Ectodermal cell (in vitro differentiated cells): ENCODE measurements at regions not wholly inside any gene's neighbourhood (a gene's known extent, or its start where the extent isn't known, plus 50 kb on each side); places are given as distances from the start of the nearest gene placed in this dataset.

Experiments used
- H3K27ac ChIP-seq: 2 replicates; pipeline ENCODE4 v1.7.0; 2013; ENCODE audit warnings: mild to moderate bottlenecking, low read depth, low read length; ENCODE audit not compliant: insufficient read depth, poor library complexity, severe bottlenecking
- H3K27me3 ChIP-seq: 2 replicates; pipeline ENCODE4 v1.7.0; 2013; ENCODE audit warnings: mild to moderate bottlenecking, low read length; ENCODE audit not compliant: insufficient read depth, control insufficient read depth, poor library complexity, severe bottlenecking
- H3K36me3 ChIP-seq: one replicate; pipeline ENCODE4 v1.7.0; 2013; ENCODE audit warnings: low read length; ENCODE audit not compliant: control insufficient read depth, insufficient read depth
- H3K4me1 ChIP-seq: one replicate; pipeline ENCODE4 v1.7.0; 2013; ENCODE audit warnings: low read length; ENCODE audit not compliant: control insufficient read depth, insufficient read depth
- H3K4me3 ChIP-seq: 2 replicates; pipeline ENCODE4 v1.7.0; 2013; ENCODE audit warnings: low read depth, low read length, control low read depth; ENCODE audit not compliant: insufficient read depth
- H3K9me3 ChIP-seq: 2 replicates; pipeline ENCODE4 v1.7.0; 2013; ENCODE audit warnings: mild to moderate bottlenecking, low read length, moderate library complexity; ENCODE audit not compliant: control insufficient read depth
- WGBS, 2 experiments: methylation state at CpG; one replicate each; pipeline ENCODE4 v1.1.7; 2013; ENCODE audit warnings: missing lambda C conversion rate in 2 of 2; 5-methylcytosine and 5-hydroxymethylcytosine counted together

DNA sequence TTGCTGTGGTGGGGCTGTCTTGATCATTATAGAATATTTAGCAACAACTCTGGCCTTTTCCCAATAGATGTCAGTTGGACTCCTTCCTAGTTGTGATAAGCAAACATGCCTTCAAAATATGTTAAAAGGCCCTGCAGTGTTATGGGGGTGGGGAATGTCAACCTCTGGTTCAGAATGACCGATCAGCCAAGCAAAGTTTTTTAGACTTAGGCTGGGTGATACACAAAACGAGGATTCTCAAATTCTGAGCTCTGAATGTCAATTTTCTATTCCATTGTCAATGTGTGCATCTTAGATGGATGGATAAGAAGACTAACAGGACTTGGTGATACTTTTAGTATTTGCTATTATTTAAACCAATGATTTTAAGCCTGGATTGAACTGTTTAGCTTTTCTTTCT is 940.0 kb upstream of the GRIA3 start:
- Histone ChIP-seq H3K27ac (no peak overlapping the region), H3K36me3 (no peaks in the 10 kb centered on the region)

DNA sequence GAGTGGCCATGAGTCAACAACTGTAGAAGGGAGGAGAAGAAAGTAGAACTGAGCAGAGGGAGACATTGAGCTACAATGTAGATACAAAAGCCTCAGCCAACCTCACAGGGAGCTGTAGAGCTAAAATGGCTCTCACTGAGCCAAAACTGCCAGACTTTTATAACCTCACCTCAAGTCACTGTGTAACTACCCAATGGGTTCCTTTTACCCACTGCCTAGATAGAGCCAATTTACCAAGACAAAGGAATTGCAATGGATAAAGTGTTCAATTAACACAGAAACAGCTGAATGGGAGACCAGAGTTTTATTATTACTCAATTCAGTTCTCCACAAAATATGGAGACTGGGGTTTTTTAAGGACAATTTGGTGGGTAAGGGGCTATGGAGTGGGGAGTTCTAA is 938.9 kb upstream of the GRIA3 start:
- no peaks in the 10 kb centered on the region for H3K36me3 ChIP-seq
- H3K27me3 ChIP-seq = no peaks in the 10 kb centered on the region
- no peaks in the 10 kb centered on the region for H3K4me1 ChIP-seq
- H3K27ac ChIP-seq = no peak overlapping the region
- no peaks in the 10 kb centered on the region for H3K9me3 ChIP-seq
- no peak overlapping the region for H3K4me3 ChIP-seq

More for the DNA sequence above, 940.0 kb upstream of the GRIA3 start:
- Histone ChIP-seq H3K4me3 (no peak overlapping the region), H3K4me1 (no peaks in the 10 kb centered on the region), H3K9me3 (no peaks in the 10 kb centered on the region), H3K27me3 (no peaks in the 10 kb centered on the region)
- 95 to 97% methylated on average over 2 of the region's 2 CpGs for WGBS, 2 experiments

DNA sequence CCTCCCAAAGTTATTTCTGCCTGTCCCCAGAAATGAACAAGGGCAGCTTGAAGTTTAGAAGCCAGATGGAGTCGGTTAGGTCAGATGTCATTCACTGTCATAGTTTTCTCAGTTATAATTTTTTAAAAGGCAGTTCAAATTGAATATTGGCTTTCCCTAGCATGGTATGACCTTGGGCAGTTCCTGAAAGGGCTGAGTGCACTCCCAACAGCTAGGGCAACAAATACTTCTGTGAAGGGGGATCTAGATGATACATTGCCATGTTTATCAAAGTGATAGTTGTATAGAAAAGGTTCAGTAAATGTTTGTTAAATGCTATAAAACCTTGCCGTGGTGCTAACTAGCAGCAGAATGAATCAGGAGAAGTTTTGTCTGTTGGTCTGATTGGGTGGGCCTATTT is 938.1 kb upstream of the GRIA3 start:
- Histone ChIP-seq H3K36me3 (no peaks in the 10 kb centered on the region), H3K27ac (no peak overlapping the region), H3K9me3 (no peaks in the 10 kb centered on the region), H3K27me3 (no peaks in the 10 kb centered on the region), H3K4me3 (no peak overlapping the region), H3K4me1 (no peaks in the 10 kb centered on the region)
- WGBS, 2 experiments = 90 to 100% methylated on average over 1 to 2 of the region's 2 CpGs

DNA sequence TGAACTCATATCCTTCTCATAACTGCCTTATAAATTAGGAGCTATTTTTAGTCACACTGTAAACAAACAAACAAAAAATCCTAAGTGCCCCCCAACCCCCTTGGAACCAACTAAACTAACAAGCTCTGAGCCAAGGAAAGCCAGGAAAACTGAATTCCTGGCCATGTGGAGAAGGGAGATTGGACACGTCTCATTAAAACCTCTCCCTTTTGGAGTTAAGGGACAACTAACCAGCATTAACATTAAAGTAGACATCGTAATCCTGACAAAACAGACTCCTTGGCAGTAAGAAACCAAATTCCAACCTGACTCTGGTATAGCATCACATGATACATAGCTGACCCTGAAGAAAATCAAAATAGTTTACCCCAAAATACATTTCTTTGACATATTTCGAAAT is 937.1 kb upstream of the GRIA3 start:
- H3K27me3 ChIP-seq = no peaks in the 10 kb centered on the region
- no peaks in the 10 kb centered on the region for H3K4me1 ChIP-seq
- H3K36me3 ChIP-seq = no peaks in the 10 kb centered on the region
- H3K9me3 ChIP-seq = no peaks in the 10 kb centered on the region
- no peak overlapping the region for H3K4me3 ChIP-seq
- WGBS, 2 experiments = 85 to 89% methylated on average over 2 to 3 of the region's 3 CpGs
- no peak overlapping the region for H3K27ac ChIP-seq

DNA sequence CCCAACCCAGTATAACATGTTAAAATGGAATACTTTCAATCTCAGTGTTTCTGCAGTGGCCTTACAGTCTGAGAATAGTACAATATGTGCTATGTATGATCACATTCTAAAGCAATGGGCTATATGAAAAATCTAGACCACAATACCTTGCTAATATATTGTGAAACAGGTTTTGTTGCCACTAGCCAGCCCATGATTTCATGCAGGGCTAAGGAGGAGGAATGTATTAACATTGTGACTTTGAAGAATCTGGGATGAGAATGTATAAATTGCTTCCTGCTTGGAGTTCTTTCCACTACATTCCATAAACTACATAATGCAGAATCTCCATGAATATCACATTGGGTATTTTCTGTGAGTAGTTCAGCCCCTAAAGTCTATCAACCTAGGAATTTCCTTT is 935.4 kb upstream of the GRIA3 start:
- Histone ChIP-seq H3K27me3 (no peaks in the 10 kb centered on the region), H3K4me3 (no peak overlapping the region), H3K4me1 (no peaks in the 10 kb centered on the region), H3K36me3 (no peaks in the 10 kb centered on the region), H3K9me3 (no peaks in the 10 kb centered on the region), H3K27ac (no peak overlapping the region)

DNA sequence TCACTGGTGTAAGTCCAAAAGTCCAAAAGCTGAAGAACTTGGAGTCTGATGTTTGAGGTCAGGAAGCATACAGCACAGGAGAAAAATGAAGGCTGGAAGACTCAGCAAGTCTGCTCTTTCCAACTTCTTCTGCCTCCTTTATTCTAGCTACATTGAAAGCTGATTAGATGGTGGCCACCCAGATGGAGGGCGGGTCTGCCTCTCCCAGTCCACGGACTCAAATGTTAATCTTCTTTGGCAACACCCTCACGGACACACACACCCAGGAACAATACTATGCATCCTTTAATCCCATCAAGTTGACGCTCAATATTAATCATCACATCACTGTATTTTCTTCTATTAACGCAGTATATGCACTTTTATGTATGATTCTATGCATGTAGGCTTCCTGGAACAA is 931.6 kb upstream of the GRIA3 start:
- Histone ChIP-seq H3K27ac (no peak overlapping the region), H3K4me1 (no peaks in the 10 kb centered on the region), H3K27me3 (no peaks in the 10 kb centered on the region), H3K36me3 (no peaks in the 10 kb centered on the region), H3K4me3 (no peak overlapping the region), H3K9me3 (no peaks in the 10 kb centered on the region)
- WGBS, 2 experiments = 71 to 72% methylated on average over 3 to 5 of the region's 5 CpGs

DNA sequence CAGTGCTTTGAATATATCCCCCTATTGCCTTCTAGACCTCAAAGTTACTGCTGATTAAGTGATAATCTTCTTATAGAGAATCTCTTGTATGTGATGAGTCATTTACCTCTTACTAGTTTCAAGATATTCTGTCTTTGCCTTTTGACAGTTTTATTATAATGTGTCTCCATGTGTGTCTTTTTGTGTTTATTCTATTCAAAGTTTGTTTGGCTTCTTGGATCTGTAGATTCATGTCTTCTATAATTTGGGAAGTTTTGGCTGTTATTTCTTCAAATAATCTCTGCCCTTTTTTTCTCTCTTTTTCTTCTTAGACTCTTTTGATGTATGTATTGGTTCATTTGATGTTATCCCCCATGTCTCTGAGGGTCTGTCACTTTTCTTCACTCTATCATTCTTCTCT is 915.7 kb upstream of the GRIA3 start:
- Histone ChIP-seq H3K9me3 (no peaks in the 10 kb centered on the region), H3K36me3 (no peaks in the 10 kb centered on the region), H3K27ac (no peak overlapping the region), H3K4me3 (no peak overlapping the region), H3K4me1 (no peaks in the 10 kb centered on the region), H3K27me3 (no peaks in the 10 kb centered on the region)

DNA sequence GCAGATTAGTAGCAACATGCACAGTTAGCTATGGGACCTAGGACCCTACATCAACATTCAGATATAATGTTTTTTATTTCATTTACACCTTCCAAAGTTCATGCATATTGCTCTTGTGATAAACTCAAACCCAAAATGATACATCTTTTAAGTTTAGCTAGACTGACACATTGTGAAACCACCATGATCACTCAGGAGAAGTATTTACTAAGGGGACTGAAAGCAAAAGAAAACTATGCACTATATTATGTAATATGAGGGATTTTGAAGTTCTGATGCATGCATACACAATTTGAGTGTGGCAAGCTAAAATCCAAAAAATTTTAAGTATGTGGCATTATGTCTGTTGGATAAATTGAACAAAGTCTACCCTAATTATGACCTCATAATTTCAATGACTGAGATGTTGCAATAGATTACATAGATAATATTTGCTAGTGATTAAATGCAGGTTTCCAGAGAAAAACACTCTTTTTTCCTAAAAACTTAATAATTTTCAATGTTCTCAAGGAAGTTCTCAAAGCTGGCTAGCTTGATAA is 914.8 kb upstream of the GRIA3 start:
- no peaks in the 10 kb centered on the region for H3K27me3 ChIP-seq
- no peak overlapping the region for H3K27ac ChIP-seq
- no peaks in the 10 kb centered on the region for H3K36me3 ChIP-seq
- no peaks in the 10 kb centered on the region for H3K9me3 ChIP-seq
- no peaks in the 10 kb centered on the region for H3K4me1 ChIP-seq
- no peak overlapping the region for H3K4me3 ChIP-seq

DNA sequence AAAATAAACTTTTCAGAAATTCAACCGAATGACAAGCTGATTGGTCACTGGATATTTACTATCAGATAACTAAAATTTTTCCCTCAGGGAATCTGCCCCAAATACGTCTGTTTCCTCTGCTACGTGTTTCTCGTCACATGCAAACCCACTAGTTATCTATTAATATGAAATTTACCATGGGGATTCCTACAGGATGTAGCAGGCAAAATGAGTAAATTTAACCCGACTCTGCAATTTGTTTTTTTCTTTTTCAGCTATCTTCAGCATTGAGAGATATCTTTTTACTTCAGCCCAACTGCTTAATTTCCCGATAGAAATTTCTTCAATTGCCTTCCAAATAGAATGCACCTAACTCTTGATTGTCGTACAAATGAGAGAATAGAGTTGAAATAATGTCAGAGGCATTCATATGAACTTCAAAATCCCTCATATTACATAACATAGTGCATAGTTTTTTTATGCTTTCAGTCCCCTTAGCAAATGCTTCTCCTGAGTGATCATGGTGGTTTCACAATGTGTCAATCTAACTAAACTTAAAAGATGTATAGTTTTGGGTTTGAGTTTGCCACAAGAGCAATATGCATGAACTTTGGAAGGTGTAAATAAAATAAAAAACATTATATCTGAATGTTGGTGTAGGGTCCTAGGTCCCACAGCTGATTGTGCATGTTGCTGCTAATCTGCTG is 913.1 kb upstream of the GRIA3 start:
- Histone ChIP-seq H3K27ac (no peak overlapping the region), H3K4me1 (no peaks in the 10 kb centered on the region), H3K9me3 (no peaks in the 10 kb centered on the region), H3K36me3 (no peaks in the 10 kb centered on the region), H3K4me3 (no peak overlapping the region), H3K27me3 (no peaks in the 10 kb centered on the region)
- WGBS, 2 experiments = 86 to 97% methylated on average over 4 to 6 of the region's 7 CpGs

DNA sequence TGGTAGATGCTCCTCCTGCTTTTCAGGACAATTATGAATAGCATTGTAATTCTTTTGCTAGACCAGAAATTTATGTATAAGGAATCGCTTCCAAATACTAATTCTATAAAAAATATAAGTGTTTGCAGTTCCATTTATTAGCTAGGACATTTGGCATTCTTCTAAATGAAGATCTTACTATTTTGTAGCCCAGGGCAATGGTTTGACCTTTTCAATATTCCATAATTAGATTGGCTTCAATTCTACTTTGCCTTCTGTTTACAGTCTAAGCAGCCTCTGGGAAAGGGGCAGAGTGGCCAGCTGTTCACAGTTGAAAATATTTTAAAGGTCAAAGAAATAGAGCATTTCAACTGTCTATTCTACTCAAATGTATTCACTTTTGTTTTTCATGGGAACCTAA is 912.1 kb upstream of the GRIA3 start:
- no CpG with 5 or more reads among the region's 1 CpG for WGBS, 2 experiments
- no peak overlapping the region for H3K27ac ChIP-seq
- no peaks in the 10 kb centered on the region for H3K4me1 ChIP-seq

DNA sequence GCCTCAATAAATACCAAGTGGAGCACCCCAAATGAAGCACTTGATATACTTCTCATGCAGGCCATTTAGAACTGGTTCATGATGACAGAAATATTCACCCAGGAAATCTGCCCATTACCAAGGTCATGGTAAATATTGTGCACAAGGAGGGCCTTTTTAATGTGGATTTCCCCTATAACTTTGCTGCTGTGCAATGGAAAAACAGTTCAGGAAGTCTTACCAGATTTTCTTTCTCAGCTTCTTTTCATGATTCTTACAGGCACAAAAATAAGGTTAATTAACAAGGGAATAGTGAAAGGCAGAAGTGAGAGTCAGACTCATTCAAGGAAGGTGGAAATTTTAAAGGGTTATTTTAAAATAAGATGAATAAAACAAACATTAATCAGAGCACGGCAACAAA is 904.3 kb upstream of the GRIA3 start:
- Histone ChIP-seq H3K4me3 (no peak overlapping the region), H3K27ac (no peak overlapping the region), H3K27me3 (no peaks in the 10 kb centered on the region), H3K9me3 (no peaks in the 10 kb centered on the region), H3K4me1 (no peaks in the 10 kb centered on the region), H3K36me3 (no peaks in the 10 kb centered on the region)
- WGBS, 2 experiments = no CpG with 5 or more reads among the region's 1 CpG

More for the DNA sequence above, 912.1 kb upstream of the GRIA3 start:
- no peaks in the 10 kb centered on the region for H3K27me3 ChIP-seq
- H3K4me3 ChIP-seq = no peak overlapping the region
- H3K9me3 ChIP-seq = no peaks in the 10 kb centered on the region
- H3K36me3 ChIP-seq = no peaks in the 10 kb centered on the region
